ENCODE measurements at regions not wholly inside any gene's neighbourhood (a gene's known extent, or its start where the extent isn't known, plus 50 kb on each side); places are given as distances from the start of the nearest gene placed in this dataset.

GRCh38 chr10:61119573-61119972 lies 175.6 kb upstream of the RHOBTB1 start:
- TF ChIP-seq CTCF (IDR thresholded peaks at IDR 0.05): no peak
- TF ChIP-seq, protein P1, sequence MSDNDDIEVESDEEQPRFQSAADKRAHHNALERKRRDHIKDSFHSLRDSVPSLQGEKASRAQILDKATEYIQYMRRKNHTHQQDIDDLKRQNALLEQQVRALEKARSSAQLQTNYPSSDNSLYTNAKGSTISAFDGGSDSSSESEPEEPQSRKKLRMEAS (IDR thresholded peaks at IDR 0.05): no peak
- TF ChIP-seq BCL3 (IDR thresholded peaks at IDR 0.05): no peak
- TF ChIP-seq, protein P2, sequence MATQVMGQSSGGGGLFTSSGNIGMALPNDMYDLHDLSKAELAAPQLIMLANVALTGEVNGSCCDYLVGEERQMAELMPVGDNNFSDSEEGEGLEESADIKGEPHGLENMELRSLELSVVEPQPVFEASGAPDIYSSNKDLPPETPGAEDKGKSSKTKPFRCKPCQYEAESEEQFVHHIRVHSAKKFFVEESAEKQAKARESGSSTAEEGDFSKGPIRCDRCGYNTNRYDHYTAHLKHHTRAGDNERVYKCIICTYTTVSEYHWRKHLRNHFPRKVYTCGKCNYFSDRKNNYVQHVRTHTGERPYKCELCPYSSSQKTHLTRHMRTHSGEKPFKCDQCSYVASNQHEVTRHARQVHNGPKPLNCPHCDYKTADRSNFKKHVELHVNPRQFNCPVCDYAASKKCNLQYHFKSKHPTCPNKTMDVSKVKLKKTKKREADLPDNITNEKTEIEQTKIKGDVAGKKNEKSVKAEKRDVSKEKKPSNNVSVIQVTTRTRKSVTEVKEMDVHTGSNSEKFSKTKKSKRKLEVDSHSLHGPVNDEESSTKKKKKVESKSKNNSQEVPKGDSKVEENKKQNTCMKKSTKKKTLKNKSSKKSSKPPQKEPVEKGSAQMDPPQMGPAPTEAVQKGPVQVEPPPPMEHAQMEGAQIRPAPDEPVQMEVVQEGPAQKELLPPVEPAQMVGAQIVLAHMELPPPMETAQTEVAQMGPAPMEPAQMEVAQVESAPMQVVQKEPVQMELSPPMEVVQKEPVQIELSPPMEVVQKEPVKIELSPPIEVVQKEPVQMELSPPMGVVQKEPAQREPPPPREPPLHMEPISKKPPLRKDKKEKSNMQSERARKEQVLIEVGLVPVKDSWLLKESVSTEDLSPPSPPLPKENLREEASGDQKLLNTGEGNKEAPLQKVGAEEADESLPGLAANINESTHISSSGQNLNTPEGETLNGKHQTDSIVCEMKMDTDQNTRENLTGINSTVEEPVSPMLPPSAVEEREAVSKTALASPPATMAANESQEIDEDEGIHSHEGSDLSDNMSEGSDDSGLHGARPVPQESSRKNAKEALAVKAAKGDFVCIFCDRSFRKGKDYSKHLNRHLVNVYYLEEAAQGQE (IDR thresholded peaks at IDR 0.05): no peak
- no peak for TF ChIP-seq KDM1A (IDR thresholded peaks at IDR 0.05; ENCODE audit: low read depth)

All from A549 (cell line).